Stimulated activated CD4-positive, alpha-beta T cell treated with anti-CD3 and anti-CD28 coated beads, Interleukin-2, amount 100 ng/mL, for 24 hours (primary cell): ENCODE measurements at regions not wholly inside any gene's neighbourhood (a gene's known extent, or its start where the extent isn't known, plus 50 kb on each side); places are given as distances from the start of the nearest gene placed in this dataset.
"Not testable (repeated sequence)": the region's sequence is repeated elsewhere in the genome, so short reads cannot be mapped to it uniquely, and the experiment has no call there.

ENCODE experiments used
- DNase-seq, 2 donors: peaks; one replicate each; pipeline ENCODE4 v3.0.0-alpha.2; 2020

GRCh38 chr1:166307261-166308188 lies 140.7 kb upstream of the FAM78B start:
- DNase-seq, result no peak

- DNase-seq, result not testable (repeated sequence)
Observed at GRCh38 chr1:166316306-166316705, 149.5 kb upstream of the FAM78B start.

GRCh38 chr1:166322470-166322869 lies 155.7 kb upstream of the FAM78B start:
- no peak for DNase-seq

GRCh38 chr1:166327886-166328285 lies 161.1 kb upstream of the FAM78B start:
- no peak for DNase-seq

GRCh38 chr1:166328956-166329355 lies 162.2 kb upstream of the FAM78B start:
- no peak for DNase-seq

- no peak for DNase-seq
Observed at GRCh38 chr1:166330096-166330495, 163.3 kb upstream of the FAM78B start.

- no peak for DNase-seq
Observed at GRCh38 chr1:166338105-166338504, 171.3 kb upstream of the FAM78B start.

GRCh38 chr1:166340709-166341108 lies 173.9 kb upstream of the FAM78B start:
- DNase-seq, result no peak

GRCh38 chr1:166343276-166343675 lies 176.5 kb upstream of the FAM78B start:
- DNase-seq, result no peak

- no peak for DNase-seq
Observed at GRCh38 chr1:166350490-166350889, 183.7 kb upstream of the FAM78B start.

GRCh38 chr1:166351676-166352075 lies 184.9 kb upstream of the FAM78B start:
- no peak for DNase-seq

GRCh38 chr1:166353213-166353612 lies 186.4 kb upstream of the FAM78B start:
- DNase-seq, result no peak

GRCh38 chr1:166354406-166354805 lies 187.6 kb upstream of the FAM78B start:
- no peak for DNase-seq

GRCh38 chr1:166365081-166365480 lies 198.3 kb upstream of the FAM78B start:
- no peak for DNase-seq

- DNase-seq, result no peak
Observed at GRCh38 chr1:166368030-166368429, 201.2 kb upstream of the FAM78B start.

GRCh38 chr1:166377896-166378295 lies 211.1 kb upstream of the FAM78B start:
- DNase-seq, result no peak

GRCh38 chr1:166378805-166379204 lies 212.0 kb upstream of the FAM78B start:
- DNase-seq, result no peak

GRCh38 chr1:166379447-166379846 lies 212.6 kb upstream of the FAM78B start:
- DNase-seq, result no peak

GRCh38 chr1:166383137-166383536 lies 216.3 kb upstream of the FAM78B start:
- DNase-seq, result no peak

GRCh38 chr1:166383635-166384346 lies 217.0 kb upstream of the FAM78B start:
- no peak for DNase-seq

- DNase-seq, result no peak
Observed at GRCh38 chr1:166384948-166385347, 218.1 kb upstream of the FAM78B start.

GRCh38 chr1:166390366-166391033 lies 223.7 kb upstream of the FAM78B start:
- DNase-seq, result no peak

GRCh38 chr1:166391279-166392066 lies 224.7 kb upstream of the FAM78B start:
- no peak for DNase-seq
